GM13976 (cell line): ENCODE measurements at regions not wholly inside any gene's neighbourhood (a gene's known extent, or its start where the extent isn't known, plus 50 kb on each side); places are given as distances from the start of the nearest gene placed in this dataset.

Experiments
- DNase-seq: peaks from one replicate; pipeline ENCODE4 v3.0.0; 2012; ENCODE audit warnings: low spot score
- in situ Hi-C: fragments of 300-500 bp; cut with MboI; formaldehyde crosslinking; loops from one replicate; pipeline ENCODE4 v1.12.0; 2022; ENCODE audit warnings: low sequenced_read_pairs, mixed read lengths, inconsistent platforms; ENCODE audit not compliant: unreplicated experiment
- TF ChIP-seq, protein P1 (sequence below): IDR thresholded peaks from 2 replicates; pipeline ENCODE4 v1.5.1; 2012; ENCODE audit warnings: borderline replicate concordance, mild to moderate bottlenecking; ENCODE audit not compliant: insufficient read depth; ENCODE audit errors: extremely low read depth, missing control alignments, control extremely low read depth

DNA sequence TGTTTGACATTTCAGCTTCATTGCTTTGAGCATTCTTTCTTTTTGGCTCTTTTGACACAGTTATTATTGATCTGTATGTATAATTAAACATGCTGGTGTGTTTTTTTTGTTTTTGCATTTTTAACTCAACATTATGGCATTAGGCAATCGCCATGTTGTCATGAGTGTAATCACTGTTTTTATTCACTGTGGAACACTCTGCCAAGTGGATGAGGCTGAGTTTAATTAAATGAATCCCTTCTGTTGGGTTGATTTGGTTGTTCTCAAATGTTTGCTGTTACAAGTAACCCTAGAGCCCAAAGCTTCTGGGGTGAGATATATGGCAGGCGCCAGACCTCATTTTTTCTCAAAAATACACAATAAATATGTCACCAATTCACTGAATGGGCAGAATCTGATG lies 428.1 kb downstream of the MATN1 start:
- TF ChIP-seq, protein P1, sequence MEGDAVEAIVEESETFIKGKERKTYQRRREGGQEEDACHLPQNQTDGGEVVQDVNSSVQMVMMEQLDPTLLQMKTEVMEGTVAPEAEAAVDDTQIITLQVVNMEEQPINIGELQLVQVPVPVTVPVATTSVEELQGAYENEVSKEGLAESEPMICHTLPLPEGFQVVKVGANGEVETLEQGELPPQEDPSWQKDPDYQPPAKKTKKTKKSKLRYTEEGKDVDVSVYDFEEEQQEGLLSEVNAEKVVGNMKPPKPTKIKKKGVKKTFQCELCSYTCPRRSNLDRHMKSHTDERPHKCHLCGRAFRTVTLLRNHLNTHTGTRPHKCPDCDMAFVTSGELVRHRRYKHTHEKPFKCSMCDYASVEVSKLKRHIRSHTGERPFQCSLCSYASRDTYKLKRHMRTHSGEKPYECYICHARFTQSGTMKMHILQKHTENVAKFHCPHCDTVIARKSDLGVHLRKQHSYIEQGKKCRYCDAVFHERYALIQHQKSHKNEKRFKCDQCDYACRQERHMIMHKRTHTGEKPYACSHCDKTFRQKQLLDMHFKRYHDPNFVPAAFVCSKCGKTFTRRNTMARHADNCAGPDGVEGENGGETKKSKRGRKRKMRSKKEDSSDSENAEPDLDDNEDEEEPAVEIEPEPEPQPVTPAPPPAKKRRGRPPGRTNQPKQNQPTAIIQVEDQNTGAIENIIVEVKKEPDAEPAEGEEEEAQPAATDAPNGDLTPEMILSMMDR, result no peak
- DNase-seq, result no peak
- in situ Hi-C loops, result no loop called here

GRCh38 chr1:30294508-30294907 lies 428.9 kb downstream of the MATN1 start:
- DNase-seq, result no peak
- TF ChIP-seq, protein P1, result no peak
- in situ Hi-C loops, result no loop called here

DNA sequence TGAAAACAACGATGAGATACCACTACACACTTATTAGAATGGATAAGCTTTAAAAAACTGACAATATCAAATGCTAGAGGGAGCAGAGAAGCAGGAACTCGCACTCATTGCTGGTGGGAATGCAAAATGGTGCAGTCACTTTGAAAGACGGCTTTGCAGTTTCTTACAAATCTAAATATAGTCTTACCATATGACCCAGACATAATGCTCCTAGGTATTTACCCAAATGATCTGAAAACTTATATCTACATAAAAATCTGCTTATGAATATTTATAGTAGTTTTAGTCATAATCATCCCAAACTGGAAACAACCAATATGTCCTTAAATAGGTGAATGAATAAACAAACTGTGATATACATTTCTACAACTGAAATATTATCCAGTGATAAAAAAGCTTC lies 430.9 kb downstream of the MATN1 start:
- in situ Hi-C loops, result no loop called here
- DNase-seq, result no peak
- TF ChIP-seq, protein P1, result no peak

GRCh38 chr1:30291526-30291925 lies 431.9 kb downstream of the MATN1 start:
- in situ Hi-C loops, result no loop called here
- TF ChIP-seq, protein P1, result no peak
- DNase-seq, result no peak

DNA sequence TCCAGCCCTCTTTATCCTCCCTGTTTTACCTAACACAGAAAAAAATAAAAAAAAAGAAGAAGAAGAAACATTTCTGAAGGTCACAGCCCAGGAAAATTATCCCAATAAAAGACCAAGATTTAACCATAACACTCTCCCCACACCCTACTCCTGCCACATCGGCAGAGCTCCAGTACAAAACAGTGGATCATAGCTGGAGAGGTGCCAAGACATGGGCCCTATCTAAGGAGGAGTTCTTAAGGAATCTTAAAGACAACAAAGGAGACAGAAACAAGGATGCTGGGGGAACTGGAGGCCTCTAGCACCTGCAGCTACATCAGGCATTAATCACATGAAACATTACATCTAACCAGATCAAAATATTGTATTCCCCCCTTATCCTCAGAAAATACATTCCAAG lies 432.8 kb downstream of the MATN1 start:
- no peak for DNase-seq
- TF ChIP-seq, protein P1, result no peak
- in situ Hi-C loops, result no loop called here

- in situ Hi-C loops, result no loop called here
- DNase-seq, result no peak
- TF ChIP-seq, protein P1, result no peak
These were observed 435.4 kb downstream of the MATN1 start for GRCh38 chr1:30287976-30288375.
